ENCODE measurements at regions not wholly inside any gene's neighbourhood (a gene's known extent, or its start where the extent isn't known, plus 50 kb on each side); places are given as distances from the start of the nearest gene placed in this dataset.
"Not testable (repeated sequence)": the region's sequence is repeated elsewhere in the genome, so short reads cannot be mapped to it uniquely, and the experiment has no call there.

DNA sequence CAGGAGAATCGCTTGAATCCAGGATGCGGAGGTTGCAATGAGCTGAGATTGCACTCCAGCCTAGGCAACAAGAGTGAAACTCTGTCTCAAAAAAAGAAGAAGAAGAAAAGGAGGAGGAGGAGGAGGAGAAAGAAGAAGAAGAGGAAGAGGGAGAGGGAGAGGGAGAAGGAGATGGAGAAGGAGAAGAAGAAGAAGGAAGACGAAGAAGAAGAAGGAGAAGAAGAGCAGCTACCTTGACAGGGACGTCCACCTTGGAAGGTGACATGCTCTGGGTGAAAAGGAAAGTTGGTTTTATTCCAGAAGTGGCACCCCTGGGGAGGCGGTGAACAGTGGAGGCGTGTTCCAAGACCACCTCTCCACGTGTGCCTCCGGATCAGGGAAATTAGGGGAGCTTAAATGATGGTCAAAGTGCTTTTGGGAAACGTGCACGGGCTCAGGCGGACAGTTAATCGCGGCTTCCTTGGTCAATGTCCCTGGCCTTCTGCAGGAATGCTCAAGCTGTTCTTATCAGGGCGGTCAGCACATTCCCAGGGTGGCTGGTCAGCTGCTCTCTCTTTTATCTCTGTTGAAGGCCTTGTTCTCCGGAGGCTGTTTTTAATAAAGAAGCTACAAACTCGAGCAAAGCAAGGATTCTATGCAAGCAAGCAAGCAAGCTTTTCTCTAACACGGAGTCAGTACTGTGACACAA is 78.9 kb upstream of the PEG3 start (continued):
- TF ChIP-seq SP1 (IDR thresholded peaks at IDR 0.05; ENCODE audit: low read depth, low read length): no peak
- no peak for TF ChIP-seq HDAC6 (IDR thresholded peaks at IDR 0.05; ENCODE audit: low read depth, low read length)

DNA sequence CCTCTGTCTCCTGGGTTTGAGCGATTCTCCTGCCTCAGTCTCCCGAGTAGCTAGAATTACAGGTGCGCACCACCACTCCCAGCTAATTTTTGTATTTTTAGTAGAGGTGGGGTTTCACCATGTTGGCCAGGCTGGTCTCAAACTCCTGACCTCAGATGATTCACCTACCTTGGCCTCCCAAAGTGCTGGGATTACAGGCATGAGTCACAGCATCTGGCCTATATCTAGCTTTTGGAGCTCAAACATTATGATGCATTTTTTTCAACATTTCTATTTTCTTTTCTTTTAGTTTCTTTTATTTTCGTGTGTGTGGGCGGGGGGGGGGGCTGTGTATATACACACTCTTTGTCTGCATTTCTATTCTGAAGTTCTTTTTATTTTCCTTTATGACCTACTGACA is 85.6 kb upstream of the PEG3 start:
- peaks cover 62 to 80% of the 10 kb centered on the region in 2 experiments for H3K9me3 ChIP-seq (ENCODE audit: insufficient read depth in 2 of 2, low read depth in 1 of 2, low read length in 1 of 2)
- 70% methylated on average over 5 of the region's 5 CpGs; no CpG with 5 or more reads in 1 of the 2 experiments for WGBS, 2 experiments (ENCODE audit: extremely low coverage in 1 of 2, insufficient coverage in 1 of 2, insufficient read length in 1 of 2, insufficient replicate concordance in 2 of 2, low coverage in 1 of 2, low lambda C conversion rate in 2 of 2, missing lambda C conversion rate in 1 of 2)
- H3K14ac ChIP-seq (ENCODE audit: insufficient read length); H3K79me1 ChIP-seq (ENCODE audit: low read depth, low read length); FAIRE-seq; H3K56ac ChIP-seq (replicated peaks; ENCODE audit: insufficient read length, low read depth, low read length); DNase-seq (ENCODE audit: low read depth in 1 of 2, low spot score in 2 of 2); POLR2A ChIA-PET (ENCODE audit: partially characterized antibody); H3K4me2 ChIP-seq (ENCODE audit: insufficient read depth in 1 of 2, low read depth in 2 of 2, low read length in 2 of 2); H3K27me3 ChIP-seq (replicated peaks in 1 of 4; ENCODE audit: control insufficient read depth in 3 of 4, extremely low read depth in 1 of 4, insufficient read depth in 3 of 4, low read length in 3 of 4); H3K36me3 ChIP-seq (ENCODE audit: control insufficient read depth in 2 of 4, insufficient read depth in 4 of 4, low read length in 3 of 4); H3K4me1 ChIP-seq (replicated peaks in 1 of 4; ENCODE audit: control insufficient read depth in 3 of 4, insufficient read depth in 4 of 4, low read length in 3 of 4); H3K9ac ChIP-seq (replicated peaks in 1 of 4; ENCODE audit: extremely low read depth in 1 of 4, low read depth in 3 of 4, low read length in 3 of 4); H2AFZ ChIP-seq (ENCODE audit: low read length); H4K8ac ChIP-seq (ENCODE audit: extremely low read depth, insufficient read depth, low read length); H2BK12ac ChIP-seq (ENCODE audit: low read depth, low read length); H2BK120ac ChIP-seq (replicated peaks; ENCODE audit: low read depth, low read length); H3K23ac ChIP-seq (ENCODE audit: insufficient read length); H3K27ac ChIP-seq (ENCODE audit: low read depth, low read length); H3K18ac ChIP-seq (ENCODE audit: extremely low read depth, low read length); H2AK5ac ChIP-seq (ENCODE audit: low read depth, low read length); H3K23me2 ChIP-seq (ENCODE audit: low read depth, low read length); H3K4me3 ChIP-seq (ENCODE audit: extremely low read depth in 1 of 4, insufficient read depth in 2 of 4, low read depth in 3 of 4, low read length in 4 of 4); H2BK15ac ChIP-seq (ENCODE audit: low read length); H2BK5ac ChIP-seq (ENCODE audit: low read depth, low read length); CTCF ChIA-PET (ENCODE audit: partially characterized antibody); H4K91ac ChIP-seq (replicated peaks; ENCODE audit: insufficient read length, low read length); H4K5ac ChIP-seq (ENCODE audit: insufficient read length, low read depth, low read length); H3K4ac ChIP-seq (replicated peaks; ENCODE audit: insufficient read length, low read depth, low read length); H2BK20ac ChIP-seq (ENCODE audit: low read length); H3K79me2 ChIP-seq (ENCODE audit: control insufficient read depth in 1 of 2, insufficient read depth in 2 of 2, low read length in 2 of 2); H4K20me1 ChIP-seq (replicated peaks in 1 of 2; ENCODE audit: control insufficient read depth in 1 of 2, insufficient read depth in 2 of 2, low read length in 2 of 2): not testable (repeated sequence)
